NCI-H1694 (cell line): ENCODE measurements at regions not wholly inside any gene's neighbourhood (a gene's known extent, or its start where the extent isn't known, plus 50 kb on each side); places are given as distances from the start of the nearest gene placed in this dataset.

Experiments
- DNase-seq: peaks from one replicate; lab custom pipeline; 2025; lab: John Stamatoyannopoulos, UW

- no peak for DNase-seq
Observed at GRCh38 chr17:79501910-79502309, 108.9 kb downstream of the RBFOX3 start.

GRCh38 chr17:79500745-79501618, 109.9 kb downstream of the RBFOX3 start:
- DNase-seq: no peak

GRCh38 chr17:79498854-79499253, 112.0 kb downstream of the RBFOX3 start:
- no peak for DNase-seq

- no peak for DNase-seq
Observed at GRCh38 chr17:79497777-79498348, 113.0 kb downstream of the RBFOX3 start.

- no peak for DNase-seq
Observed at GRCh38 chr17:79496422-79497005, 114.3 kb downstream of the RBFOX3 start.

- peak; percentile 35 for DNase-seq
Observed at GRCh38 chr17:79495665-79496064, 115.2 kb downstream of the RBFOX3 start.

GRCh38 chr17:79491006-79491405, 119.8 kb downstream of the RBFOX3 start:
- no peak for DNase-seq

- no peak for DNase-seq
Observed at GRCh38 chr17:79490530-79490929, 120.3 kb downstream of the RBFOX3 start.

- DNase-seq: no peak
Observed at GRCh38 chr17:79487149-79487548, 123.7 kb downstream of the RBFOX3 start.

- no peak for DNase-seq
Observed at GRCh38 chr17:79485991-79486390, 124.9 kb downstream of the RBFOX3 start.

- no peak for DNase-seq
Observed at GRCh38 chr17:79485419-79485985, 125.3 kb downstream of the RBFOX3 start.

- no peak for DNase-seq
Observed at GRCh38 chr17:79484600-79485418, 126.0 kb downstream of the RBFOX3 start.

- DNase-seq: no peak
Observed at GRCh38 chr17:79483842-79484241, 127.0 kb downstream of the RBFOX3 start.

- DNase-seq: no peak
Observed at GRCh38 chr17:79482727-79483521, 127.9 kb downstream of the RBFOX3 start.

GRCh38 chr17:79479876-79480275, 131.0 kb downstream of the RBFOX3 start:
- no peak for DNase-seq

GRCh38 chr17:79478841-79479240, 132.0 kb downstream of the RBFOX3 start:
- DNase-seq: no peak

GRCh38 chr17:79478051-79478461, 132.8 kb downstream of the RBFOX3 start:
- DNase-seq: no peak

- peak; percentile 53 for DNase-seq
Observed at GRCh38 chr17:79476074-79476652, 134.7 kb downstream of the RBFOX3 start.

GRCh38 chr17:79473876-79474440, 136.9 kb downstream of the RBFOX3 start:
- no peak for DNase-seq

GRCh38 chr17:79473111-79473875, 137.6 kb downstream of the RBFOX3 start:
- no peak for DNase-seq
